ENCODE measurements at regions not wholly inside any gene's neighbourhood (a gene's known extent, or its start where the extent isn't known, plus 50 kb on each side); places are given as distances from the start of the nearest gene placed in this dataset.
"Not testable (repeated sequence)": the region's sequence is repeated elsewhere in the genome, so short reads cannot be mapped to it uniquely, and the experiment has no call there.

DNA sequence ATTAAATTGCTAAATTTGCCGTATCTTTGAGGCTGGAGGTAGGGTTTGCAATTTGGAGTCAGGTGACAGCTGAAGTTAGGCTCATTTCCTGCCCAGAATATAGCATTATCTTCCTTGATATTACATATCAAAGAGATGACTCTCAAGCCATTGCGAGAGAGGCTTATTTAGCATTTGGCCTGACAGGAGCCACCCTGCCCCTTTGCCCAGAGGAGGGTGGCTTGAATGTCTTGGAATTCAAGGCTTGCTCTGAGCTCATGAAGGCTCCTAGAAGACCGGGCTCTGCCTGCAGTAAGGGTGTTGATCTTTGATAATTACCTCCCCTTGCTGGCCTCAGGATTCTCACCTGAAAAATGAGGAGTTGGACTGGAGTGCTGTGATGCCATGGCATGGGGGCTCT lies 251.4 kb upstream of the C2CD4B start:
- DNase-seq, result no peak

- no peak for DNase-seq
Observed at GRCh38 chr15:62417439-62417838, 252.4 kb upstream of the C2CD4B start.

DNA sequence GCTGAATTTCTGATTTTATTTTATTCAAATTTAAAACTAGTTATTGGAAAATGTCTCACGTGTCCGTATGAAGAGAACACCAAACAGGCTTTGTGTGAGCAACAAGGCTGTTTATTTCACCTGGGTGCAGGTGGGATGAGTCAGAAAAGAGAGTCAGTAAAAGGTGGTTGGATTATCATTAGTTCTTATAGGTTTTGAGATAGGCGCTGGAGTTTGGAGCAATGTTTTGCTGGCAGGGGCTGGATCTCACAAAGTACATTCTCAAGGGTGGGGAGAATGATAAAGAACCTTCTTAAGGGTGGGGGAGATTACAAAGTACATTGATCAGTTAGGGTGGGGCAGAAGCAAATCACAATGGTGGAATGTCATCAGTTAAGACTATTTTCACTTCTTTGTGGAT lies 253.4 kb upstream of the C2CD4B start:
- not testable (repeated sequence) for DNase-seq

GRCh38 chr15:62419192-62419591 lies 254.1 kb upstream of the C2CD4B start:
- DNase-seq, result no peak

DNA sequence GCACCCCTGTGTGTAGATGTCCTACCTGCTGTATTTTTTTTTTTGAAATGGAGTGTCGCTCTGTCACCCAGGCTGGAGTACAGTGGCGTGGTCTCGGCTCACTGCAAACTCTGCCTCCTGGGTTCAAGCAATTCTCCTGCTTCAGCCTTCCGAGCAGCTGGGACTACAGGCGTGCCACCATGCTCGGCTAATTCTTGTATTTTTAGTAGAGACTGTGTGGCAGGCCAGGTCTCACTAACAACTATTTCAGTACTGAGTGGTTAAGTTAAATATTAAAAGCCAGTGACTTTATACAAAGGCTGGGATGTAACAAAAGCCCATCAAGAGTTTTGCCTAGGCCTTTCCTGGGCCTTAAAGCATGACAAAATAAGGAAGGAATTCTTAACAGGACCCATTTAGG lies 255.3 kb upstream of the C2CD4B start:
- not testable (repeated sequence) for DNase-seq

DNA sequence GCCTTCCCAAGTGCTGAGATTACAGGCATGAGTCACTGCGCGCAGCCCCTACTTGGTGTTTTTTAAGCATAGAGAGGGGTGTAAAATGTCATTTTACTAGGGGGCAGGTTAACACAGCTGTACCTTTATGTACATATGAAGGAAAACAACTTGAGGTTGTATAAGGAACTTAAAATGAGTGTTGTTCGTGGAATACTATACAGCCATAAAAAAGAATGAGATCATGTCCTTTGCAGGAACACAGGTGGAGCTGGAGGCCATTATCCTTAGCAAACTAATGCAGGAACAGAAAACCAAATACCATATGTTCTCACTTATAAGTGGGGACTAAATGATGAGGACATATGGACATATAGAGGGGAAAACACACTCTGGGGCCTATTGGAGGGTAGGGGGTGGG lies 256.2 kb upstream of the C2CD4B start:
- no peak for DNase-seq

DNA sequence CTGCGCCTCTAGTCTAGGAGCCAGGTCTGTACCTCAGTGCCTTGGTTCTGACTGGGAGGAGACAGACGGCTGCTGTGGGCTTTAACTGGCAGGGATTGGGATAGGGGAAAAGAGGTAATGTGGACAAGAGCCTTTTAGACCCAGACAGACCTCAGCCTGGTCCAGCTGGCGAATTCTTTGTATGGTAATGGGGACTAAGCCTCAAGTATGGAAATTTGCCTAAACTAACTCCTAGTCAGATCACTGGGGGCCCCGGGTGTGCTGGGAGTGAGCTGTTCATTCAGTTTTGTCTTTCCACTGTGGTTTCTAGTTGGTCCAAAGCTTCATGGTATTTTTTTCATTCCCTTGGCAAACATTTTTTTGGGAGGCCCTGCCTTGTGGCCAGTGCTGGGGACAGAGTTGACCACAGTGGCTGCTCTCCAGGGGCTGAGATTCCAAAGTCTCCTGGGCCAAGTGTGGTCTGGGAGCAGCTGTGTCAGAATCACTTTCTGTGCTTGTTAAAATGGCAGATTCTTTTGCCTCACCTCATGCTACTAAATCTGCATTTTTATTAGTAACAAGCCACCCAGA lies 261.4 kb upstream of the C2CD4B start:
- no peak for DNase-seq

DNA sequence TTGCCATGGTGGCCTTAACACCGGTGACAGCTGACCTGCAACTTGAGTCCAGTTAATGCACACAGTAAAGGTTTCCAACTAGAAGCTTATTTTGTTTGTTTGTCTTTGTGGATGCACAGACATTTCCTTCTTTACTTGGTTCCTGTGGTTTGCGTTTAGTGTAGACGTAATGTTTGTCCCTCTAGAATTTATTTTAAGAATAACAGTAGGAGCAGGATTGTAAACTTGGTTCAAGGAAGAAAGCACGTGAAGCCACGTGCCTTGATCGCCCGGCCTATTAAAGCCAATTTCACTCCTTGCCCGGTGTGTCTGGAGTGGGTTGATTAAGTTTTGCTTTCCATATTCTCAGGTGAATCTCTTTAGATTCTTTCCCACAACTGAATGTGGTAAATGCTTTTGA lies 263.2 kb upstream of the C2CD4B start:
- no peak for DNase-seq

- DNase-seq, result no peak
Observed at GRCh38 chr15:62428851-62429598, 263.9 kb upstream of the C2CD4B start.

DNA sequence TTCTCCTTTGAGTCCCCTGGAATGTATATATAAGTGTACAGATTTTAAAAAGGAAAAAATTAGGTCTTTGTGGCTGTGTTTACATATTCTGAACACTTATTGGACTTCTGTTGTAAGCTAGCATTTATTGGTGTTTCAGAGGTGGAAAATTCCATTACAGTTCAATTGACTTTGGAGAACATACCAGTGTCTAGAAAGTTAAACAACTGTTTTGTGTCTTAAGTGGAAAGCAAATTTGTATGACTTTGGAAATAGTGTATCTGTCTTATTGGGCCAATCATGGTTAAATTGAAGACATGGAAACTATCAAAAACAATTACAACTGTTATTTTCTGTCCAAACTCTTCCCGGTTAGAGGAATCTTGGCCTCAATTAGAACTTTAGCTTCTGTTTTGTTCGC lies 265.0 kb upstream of the C2CD4B start:
- DNase-seq, result no peak

DNA sequence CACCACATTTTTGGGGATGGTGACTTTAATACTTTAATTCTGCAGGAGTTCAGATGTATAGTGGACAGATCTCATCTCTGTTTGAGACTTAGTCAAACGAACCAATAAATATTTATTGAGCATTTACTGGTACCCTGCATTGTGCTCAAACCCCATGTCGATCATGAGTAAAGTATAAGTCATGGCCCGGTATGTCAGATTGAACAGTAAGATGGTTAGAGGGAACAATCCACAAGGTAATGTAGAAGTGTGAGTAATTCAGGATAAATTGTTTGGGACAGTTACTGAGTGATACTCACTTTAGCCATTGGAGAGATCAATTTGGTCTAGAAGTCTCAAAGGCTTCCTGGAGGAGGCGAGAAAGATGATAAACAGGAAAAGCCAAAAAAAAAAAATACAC lies 265.5 kb upstream of the C2CD4B start:
- DNase-seq, result no peak

DNA sequence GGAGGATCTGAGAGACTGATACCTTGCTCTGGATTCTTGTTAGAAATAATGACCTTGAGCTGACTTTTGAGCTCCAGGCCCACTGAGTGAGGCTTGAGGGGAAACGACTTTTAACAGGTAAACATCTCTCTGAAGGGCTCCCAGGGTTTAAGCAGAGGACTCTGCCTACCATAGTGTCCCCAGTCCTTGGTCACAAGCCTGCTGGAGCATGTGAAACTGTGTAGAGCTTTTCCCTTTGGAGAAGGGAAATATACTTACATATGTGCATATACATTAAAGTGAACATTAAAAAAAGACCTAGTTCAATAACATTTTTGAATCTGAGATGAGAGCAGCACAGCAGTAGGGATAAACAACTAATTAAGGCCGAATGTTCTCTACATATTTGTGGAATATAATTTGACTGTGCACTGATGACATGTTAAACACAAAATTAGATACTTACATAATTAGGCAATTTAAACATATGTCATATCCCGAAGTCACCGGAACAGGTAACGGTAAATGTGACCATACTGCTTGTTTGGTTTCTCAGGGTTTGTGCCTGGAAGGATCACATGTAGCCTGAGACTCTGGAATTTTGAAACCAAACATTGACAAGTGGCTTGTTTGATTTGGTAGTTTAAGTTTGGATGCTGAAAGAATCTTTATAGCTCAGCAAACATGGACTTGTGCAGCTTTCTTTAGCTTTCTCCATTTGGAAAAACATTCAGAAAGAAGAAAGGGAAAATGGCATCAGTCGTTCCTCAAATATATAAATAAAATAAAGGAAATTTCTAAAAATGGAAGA lies 266.1 kb upstream of the C2CD4B start:
- no peak for DNase-seq

GRCh38 chr15:62431817-62432216 lies 266.7 kb upstream of the C2CD4B start:
- no peak for DNase-seq

DNA sequence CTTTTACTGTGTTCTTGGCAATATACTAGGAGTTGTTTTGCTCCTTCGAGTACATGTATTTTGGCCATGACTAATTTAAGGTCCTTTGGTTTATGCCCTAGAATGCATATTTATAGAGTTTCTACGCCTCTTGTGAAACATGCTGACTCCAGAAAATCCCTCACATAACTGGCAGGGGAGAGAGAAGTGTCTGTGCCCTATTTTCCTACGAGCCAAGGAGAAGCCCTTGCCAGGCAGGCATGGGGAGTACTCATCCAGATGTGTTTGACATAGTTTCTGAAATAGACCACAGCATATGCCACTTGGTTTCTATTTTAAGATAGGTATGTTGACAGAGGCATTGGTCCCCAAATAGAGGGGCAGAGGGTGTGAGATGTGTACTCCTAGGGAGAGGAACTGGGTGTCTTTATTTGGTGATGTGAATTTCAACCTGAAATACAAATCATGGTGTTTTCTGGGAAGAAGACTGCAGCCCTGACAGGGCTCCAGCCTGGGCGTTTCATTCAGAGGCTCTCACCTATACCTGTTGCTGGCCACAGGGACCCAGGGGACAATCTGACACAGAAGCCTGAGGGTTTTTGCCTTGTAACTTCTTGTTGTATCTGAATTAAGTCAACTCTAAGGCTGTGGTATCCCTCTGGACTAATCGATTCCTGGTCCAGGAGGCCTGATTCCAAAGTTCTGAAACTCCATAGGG lies 267.8 kb upstream of the C2CD4B start:
- no peak for DNase-seq

GRCh38 chr15:62436235-62436634 lies 271.1 kb upstream of the C2CD4B start:
- no peak for DNase-seq

DNA sequence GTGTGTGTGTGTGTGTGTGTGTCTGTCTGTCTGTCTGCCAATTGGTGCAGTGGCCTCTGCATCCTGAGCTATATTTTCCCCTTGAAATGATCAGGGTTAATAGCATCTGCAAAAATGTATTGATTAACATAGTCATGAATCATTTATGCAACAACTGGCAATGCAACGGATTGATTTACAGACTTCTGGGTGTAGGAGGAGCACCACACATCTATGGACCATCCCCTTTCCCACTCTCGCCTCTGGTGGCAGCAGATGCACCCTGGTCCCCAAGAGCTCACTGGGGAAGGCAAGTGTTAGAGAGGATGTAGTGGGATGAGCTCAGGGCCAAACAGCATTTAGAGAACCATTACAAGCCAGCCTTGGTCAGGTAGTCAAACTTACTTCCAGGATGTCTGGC lies 272.7 kb upstream of the C2CD4B start:
- DNase-seq, result no peak

DNA sequence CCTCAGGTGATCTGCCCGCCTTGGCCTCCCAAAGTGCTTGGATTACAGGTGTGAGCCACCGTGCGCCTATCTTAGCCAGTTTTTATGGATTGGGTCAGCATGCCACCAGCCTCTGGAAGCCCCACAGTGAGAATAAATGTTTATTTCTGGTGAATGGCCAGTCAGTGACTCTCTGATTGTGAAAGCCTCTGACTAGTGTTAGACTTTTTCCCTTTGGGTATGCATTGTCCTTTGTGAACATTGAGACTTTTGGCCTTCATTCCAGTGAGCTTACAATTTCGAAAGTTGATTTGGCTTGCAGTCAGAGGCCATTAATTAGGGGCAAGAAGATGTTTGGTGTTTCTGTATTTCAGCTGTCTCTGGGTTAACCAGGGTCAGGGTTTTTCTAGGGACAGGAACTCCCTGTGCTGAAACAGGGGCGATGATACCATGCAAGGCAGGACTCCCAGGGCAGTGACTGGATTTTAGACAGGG lies 274.5 kb upstream of the C2CD4B start:
- no peak for DNase-seq

- DNase-seq, result no peak
Observed at GRCh38 chr15:62440362-62441105, 275.4 kb upstream of the C2CD4B start.

DNA sequence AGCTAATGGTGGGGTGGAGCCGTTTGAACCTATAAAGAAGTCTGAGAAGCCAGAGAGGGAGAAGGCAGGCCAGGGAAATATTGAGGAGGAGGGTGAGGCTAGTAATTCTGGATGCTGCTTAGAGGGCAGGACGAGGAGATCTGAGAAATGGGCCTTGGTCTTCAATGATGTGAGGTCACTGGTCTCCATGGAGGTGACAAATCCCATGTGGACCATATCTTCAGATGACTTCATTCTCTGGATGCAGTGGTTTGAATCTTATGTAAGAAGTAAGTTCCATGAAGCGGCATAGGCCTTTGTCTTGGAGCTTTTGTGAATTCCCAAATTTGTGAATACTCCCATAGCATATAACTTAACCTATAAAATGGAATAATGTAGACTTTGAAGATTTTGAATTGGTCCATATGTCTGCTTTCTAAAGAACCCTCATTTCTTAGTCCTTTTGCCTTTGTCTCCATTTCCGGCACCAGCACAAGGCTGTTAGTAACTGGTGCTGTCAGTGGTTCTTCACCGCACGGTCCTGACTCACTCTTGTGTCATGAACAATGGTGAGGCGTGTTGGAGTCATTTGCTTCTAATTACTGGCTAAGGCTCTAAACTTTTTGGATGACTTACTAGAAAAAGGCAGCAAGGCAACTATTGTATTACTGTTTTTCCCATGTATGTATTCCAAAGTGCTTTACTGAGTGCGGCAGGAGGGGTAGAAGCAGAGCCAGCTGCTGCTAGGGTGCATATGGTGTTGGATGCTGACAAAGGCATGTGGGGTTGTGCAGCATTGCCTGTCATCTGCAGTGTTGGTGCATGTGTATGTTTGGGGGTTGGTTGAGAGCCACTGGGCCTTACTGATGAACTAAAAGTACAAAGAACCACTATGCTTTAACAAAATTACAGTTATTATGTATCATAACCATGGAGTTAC lies 279.3 kb upstream of the C2CD4B start:
- no peak for DNase-seq

GRCh38 chr15:62445244-62445643 lies 280.2 kb upstream of the C2CD4B start:
- no peak for DNase-seq

DNA sequence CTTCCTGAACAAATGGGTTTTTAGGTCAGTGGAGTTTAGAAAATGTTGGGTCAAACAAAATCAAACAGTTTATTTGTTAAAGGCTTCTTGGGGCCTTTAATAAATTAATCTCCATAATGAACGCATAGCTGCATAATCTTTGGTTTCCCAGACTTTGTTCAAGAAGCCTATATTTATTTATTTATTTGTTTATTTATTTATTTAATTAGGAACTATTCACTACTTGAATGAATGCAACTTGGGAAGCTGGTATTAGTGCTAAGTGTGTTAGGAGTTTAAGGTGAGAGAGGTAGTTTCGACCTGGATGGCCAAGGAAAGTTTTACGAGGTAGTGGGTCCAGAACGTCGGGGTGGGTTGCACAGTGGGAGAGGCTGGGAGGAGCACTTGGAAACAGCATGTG lies 281.9 kb upstream of the C2CD4B start:
- no peak for DNase-seq

DNA sequence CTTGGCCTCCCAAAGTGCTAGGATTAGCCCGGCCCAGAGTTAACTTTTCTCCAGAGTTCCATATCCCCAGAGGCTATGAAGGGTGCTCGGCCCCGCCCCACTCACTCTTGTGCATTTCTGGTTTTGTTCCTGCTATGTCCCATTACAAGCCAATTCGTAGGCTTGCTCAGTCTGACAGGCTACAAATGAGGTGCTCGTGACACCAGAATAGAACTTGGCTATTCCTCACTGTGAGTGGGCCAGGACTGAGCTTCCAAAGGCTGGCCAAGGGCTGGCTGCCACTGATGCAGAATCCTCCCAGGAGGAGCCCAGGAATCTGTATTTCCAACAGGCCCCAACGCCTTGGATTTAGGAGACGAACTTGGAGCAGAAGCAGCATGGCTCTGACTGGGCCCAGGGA lies 282.7 kb upstream of the C2CD4B start:
- DNase-seq, result no peak

All from NCI-H1092 (cell line).